ENCODE measurements at regions not wholly inside any gene's neighbourhood (a gene's known extent, or its start where the extent isn't known, plus 50 kb on each side); places are given as distances from the start of the nearest gene placed in this dataset.

GRCh38 chr17:71375948-71376347, 744.9 kb upstream of the SOX9 start:
- POLR2A ChIA-PET = no interaction called here
- no peak for DNase-seq (ENCODE audit: low read depth, low spot score)
- CTCF ChIA-PET = no interaction called here
- TF ChIP-seq, protein P1, sequence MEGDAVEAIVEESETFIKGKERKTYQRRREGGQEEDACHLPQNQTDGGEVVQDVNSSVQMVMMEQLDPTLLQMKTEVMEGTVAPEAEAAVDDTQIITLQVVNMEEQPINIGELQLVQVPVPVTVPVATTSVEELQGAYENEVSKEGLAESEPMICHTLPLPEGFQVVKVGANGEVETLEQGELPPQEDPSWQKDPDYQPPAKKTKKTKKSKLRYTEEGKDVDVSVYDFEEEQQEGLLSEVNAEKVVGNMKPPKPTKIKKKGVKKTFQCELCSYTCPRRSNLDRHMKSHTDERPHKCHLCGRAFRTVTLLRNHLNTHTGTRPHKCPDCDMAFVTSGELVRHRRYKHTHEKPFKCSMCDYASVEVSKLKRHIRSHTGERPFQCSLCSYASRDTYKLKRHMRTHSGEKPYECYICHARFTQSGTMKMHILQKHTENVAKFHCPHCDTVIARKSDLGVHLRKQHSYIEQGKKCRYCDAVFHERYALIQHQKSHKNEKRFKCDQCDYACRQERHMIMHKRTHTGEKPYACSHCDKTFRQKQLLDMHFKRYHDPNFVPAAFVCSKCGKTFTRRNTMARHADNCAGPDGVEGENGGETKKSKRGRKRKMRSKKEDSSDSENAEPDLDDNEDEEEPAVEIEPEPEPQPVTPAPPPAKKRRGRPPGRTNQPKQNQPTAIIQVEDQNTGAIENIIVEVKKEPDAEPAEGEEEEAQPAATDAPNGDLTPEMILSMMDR (IDR thresholded peaks at IDR 0.05; ENCODE audit: low read depth, low read length) = no peak
- Histone ChIP-seq H3K4me3 (ENCODE audit: low read depth, low read length) (no peak overlapping the region), H3K9me3 (ENCODE audit: control insufficient read depth, insufficient read depth, low read length) (no peaks in the 10 kb centered on the region), H3K27me3 (ENCODE audit: control insufficient read depth, insufficient read depth, low read length) (no peaks in the 10 kb centered on the region), H3K27ac (ENCODE audit: low read depth, low read length) (no peak overlapping the region)

- CTCF ChIA-PET = no interaction called here
- H3K9me3 ChIP-seq (ENCODE audit: control insufficient read depth, insufficient read depth, low read length) = no peaks in the 10 kb centered on the region
- no peak overlapping the region for H3K4me3 ChIP-seq (ENCODE audit: low read depth, low read length)
- TF ChIP-seq, protein P1 (IDR thresholded peaks at IDR 0.05; ENCODE audit: low read depth, low read length) = no peak
- H3K27ac ChIP-seq (ENCODE audit: low read depth, low read length) = no peak overlapping the region
- no peaks in the 10 kb centered on the region for H3K27me3 ChIP-seq (ENCODE audit: control insufficient read depth, insufficient read depth, low read length)
- no peak for DNase-seq (ENCODE audit: low read depth, low spot score)
- POLR2A ChIA-PET = no interaction called here
Observed at GRCh38 chr17:71376933-71377332, 743.9 kb upstream of the SOX9 start.

GRCh38 chr17:71378036-71378435, 742.8 kb upstream of the SOX9 start:
- no peak overlapping the region for H3K27ac ChIP-seq (ENCODE audit: low read depth, low read length)
- CTCF ChIA-PET = no interaction called here

GRCh38 chr17:71378741-71379140, 742.1 kb upstream of the SOX9 start:
- ChIA-PET CTCF (no interaction called here), POLR2A (no interaction called here)
- TF ChIP-seq, protein P1 (IDR thresholded peaks at IDR 0.05; ENCODE audit: low read depth, low read length) = no peak
- H3K4me3 ChIP-seq (ENCODE audit: low read depth, low read length) = no peak overlapping the region
- no peak for DNase-seq (ENCODE audit: low read depth, low spot score)
- no peak overlapping the region for H3K27ac ChIP-seq (ENCODE audit: low read depth, low read length)
- H3K9me3 ChIP-seq (ENCODE audit: control insufficient read depth, insufficient read depth, low read length) = no peaks in the 10 kb centered on the region
- H3K27me3 ChIP-seq (ENCODE audit: control insufficient read depth, insufficient read depth, low read length) = no peaks in the 10 kb centered on the region

More at GRCh38 chr17:71378036-71378435, 742.8 kb upstream of the SOX9 start:
- Histone ChIP-seq H3K9me3 (ENCODE audit: control insufficient read depth, insufficient read depth, low read length) (no peaks in the 10 kb centered on the region), H3K27me3 (ENCODE audit: control insufficient read depth, insufficient read depth, low read length) (no peaks in the 10 kb centered on the region), H3K4me3 (ENCODE audit: low read depth, low read length) (no peak overlapping the region)
- TF ChIP-seq, protein P1 (IDR thresholded peaks at IDR 0.05; ENCODE audit: low read depth, low read length) = no peak
- POLR2A ChIA-PET = no interaction called here
- no peak for DNase-seq (ENCODE audit: low read depth, low spot score)

DNA sequence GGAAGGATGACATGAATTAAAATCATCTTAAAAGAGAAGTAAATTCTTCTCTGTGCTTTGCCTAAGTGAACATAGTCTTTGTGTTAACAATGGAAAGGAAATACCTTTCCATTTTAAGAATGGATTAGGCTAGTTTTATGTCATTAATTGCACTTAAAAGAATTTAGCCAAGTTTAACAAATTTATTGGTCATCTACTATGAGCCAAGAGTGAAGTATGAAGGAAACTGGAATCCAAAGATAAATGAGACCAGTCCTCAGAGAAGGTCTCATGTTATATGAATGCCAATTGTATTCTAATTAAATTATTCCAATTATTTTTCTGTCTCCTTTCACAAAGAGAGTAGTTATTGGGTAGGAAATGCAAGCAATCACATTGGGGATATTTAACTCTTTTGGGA, 741.3 kb upstream of the SOX9 start:
- Histone ChIP-seq H3K27me3 (ENCODE audit: control insufficient read depth, insufficient read depth, low read length) (no peaks in the 10 kb centered on the region), H3K9me3 (ENCODE audit: control insufficient read depth, insufficient read depth, low read length) (no peaks in the 10 kb centered on the region), H3K4me3 (ENCODE audit: low read depth, low read length) (no peak overlapping the region), H3K27ac (ENCODE audit: low read depth, low read length) (no peak overlapping the region)
- ChIA-PET CTCF (no interaction called here), POLR2A (no interaction called here)
- DNase-seq (ENCODE audit: low read depth, low spot score) = no peak
- TF ChIP-seq, protein P1 (IDR thresholded peaks at IDR 0.05; ENCODE audit: low read depth, low read length) = no peak

Measured in AG04450 (cell line).